Omental fat pad (tissue), 3 donors: ENCODE measurements at regions not wholly inside any gene's neighbourhood (a gene's known extent, or its start where the extent isn't known, plus 50 kb on each side); places are given as distances from the start of the nearest gene placed in this dataset.

Experiments
- ATAC-seq: fragments of 150-250 bp; one replicate; pipeline ENCODE4 v1.9.1; 2016; ENCODE audit warnings: mild to moderate bottlenecking, moderate library complexity; ENCODE audit not compliant: low FRiP score
- DNase-seq: peaks from one replicate; pipeline ENCODE4 v3.0.0-alpha.2; 2019; ENCODE audit warnings: low spot score
- CTCF ChIP-seq, 3 donors: fragments of 450-650 bp; IDR thresholded peaks; one replicate each; pipeline ENCODE4 v1.5.1; 2016 to 2017; ENCODE audit warnings: antibody characterized with exemption in 3 of 3, mild to moderate bottlenecking in 3 of 3, moderate library complexity in 2 of 3

GRCh38 chr1:38242506-38242905 is 195.9 kb upstream of the POU3F1 start:
- DNase-seq (no peak), ATAC-seq (no peak)
- no peak for TF ChIP-seq CTCF (IDR thresholded peaks at IDR 0.05)

- TF ChIP-seq CTCF (IDR thresholded peaks at IDR 0.05): no peak
- ATAC-seq (no peak), DNase-seq (no peak)
These were observed 195.2 kb upstream of the POU3F1 start for GRCh38 chr1:38241594-38242334.

DNA sequence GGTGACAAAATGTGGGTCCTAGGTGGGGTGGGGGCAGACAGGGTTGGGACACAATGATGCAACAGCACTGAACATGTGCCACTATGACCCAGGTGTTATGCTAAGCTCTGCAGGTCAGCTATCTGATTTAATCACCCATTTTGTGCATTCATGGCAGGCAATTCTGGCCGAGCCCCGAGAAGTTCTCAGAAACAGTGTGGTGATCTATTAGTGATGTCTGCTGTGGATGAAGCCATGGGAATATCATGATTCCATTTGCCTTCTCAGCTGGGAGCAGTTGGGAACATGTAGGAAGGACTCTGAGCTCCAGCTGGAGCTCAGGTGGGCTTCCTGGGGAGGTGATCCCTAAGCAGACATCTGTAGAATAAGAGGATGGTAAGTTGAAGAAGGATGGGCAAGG is 194.0 kb upstream of the POU3F1 start:
- ATAC-seq: no peak
- no peak for TF ChIP-seq CTCF (IDR thresholded peaks at IDR 0.05)

DNA sequence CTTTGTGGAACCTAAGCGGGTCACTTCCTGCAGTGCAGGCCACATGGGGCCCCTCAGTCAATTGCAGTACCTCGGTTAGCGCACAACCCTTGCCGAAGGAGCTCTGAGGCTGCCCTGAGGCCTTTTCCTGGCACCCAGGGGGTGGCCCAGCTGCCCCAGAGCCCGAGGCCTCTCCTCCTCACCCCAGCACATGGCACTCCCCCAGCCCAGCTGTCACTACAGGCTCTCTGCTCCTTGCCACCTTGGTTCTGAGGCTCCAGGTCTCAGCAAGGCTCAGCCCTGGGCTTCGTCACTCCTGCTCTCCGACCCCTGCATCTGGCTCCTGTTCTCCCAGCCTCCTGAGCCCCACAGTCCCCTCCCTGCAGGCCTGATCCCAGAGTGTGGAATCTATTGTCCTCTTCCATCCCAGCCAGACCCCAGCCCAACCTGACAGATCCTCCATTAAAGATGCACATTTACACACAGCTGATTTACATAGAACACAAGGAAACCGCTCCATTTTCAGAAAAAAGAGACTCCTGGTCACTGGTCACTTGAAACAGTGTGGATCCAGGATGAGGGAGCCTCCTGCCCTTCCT is 192.8 kb upstream of the POU3F1 start:
- no peak for ATAC-seq
- no peak for DNase-seq
- no peak for TF ChIP-seq CTCF (IDR thresholded peaks at IDR 0.05)

More for the DNA sequence above, 194.0 kb upstream of the POU3F1 start:
- DNase-seq: no peak

GRCh38 chr1:38238294-38238693 is 191.7 kb upstream of the POU3F1 start:
- no peak for TF ChIP-seq CTCF (IDR thresholded peaks at IDR 0.05)
- ATAC-seq (no peak), DNase-seq (no peak)

GRCh38 chr1:38235705-38236104 is 189.1 kb upstream of the POU3F1 start:
- no peak for TF ChIP-seq CTCF (IDR thresholded peaks at IDR 0.05)
- no peak for DNase-seq
- no peak for ATAC-seq

DNA sequence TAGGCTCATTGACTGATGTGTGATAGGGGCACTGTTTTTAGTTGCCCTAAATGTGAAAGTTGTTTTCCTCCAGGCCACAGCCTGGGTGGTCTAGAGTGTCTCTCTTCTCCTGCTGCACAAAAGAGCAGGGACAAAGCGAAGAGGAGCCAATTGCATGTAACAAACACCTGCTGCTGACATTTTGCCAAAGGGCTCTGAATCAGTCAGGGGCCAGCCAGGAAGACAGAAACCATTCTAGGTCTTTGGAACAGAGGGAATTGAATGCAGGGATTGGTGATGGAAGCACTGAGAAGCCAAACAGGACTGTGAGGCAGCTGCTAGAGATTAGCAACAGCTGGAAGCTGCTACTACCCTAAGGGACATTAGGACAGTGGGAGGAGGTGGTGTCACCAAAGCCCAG is 185.3 kb upstream of the POU3F1 start:
- no peak for TF ChIP-seq CTCF (IDR thresholded peaks at IDR 0.05)
- no peak for ATAC-seq
- DNase-seq: no peak
